Stimulated activated naive CD8-positive, alpha-beta T cell treated with anti-CD3 and anti-CD28 coated beads, Interleukin-15, amount 100 ng/mL, for 72 hours (primary cell): ENCODE measurements at regions not wholly inside any gene's neighbourhood (a gene's known extent, or its start where the extent isn't known, plus 50 kb on each side); places are given as distances from the start of the nearest gene placed in this dataset.
A peak's percentile ranks its signal among the peaks of the same experiment; 100 is the strongest.
"Not testable (repeated sequence)": the region's sequence is repeated elsewhere in the genome, so short reads cannot be mapped to it uniquely, and the experiment has no call there.

Source experiments
- ATAC-seq: fragments of 150-1000 bp; cut with Tn5 transposase; 2 replicates; pipeline ENCODE4 v1.10.0; 2021; ENCODE audit warnings: mild to moderate bottlenecking, moderate library complexity
- DNase-seq, 2 donors: peaks; one replicate each; pipeline ENCODE4 v3.0.0; 2021 to 2022
- H3K27ac Mint-ChIP-seq, 2 donors: one replicate each; pipeline ENCODE4 v1.8.0; 2022; ENCODE audit warnings: mild to moderate bottlenecking in 2 of 2, mixed read lengths in 2 of 2, moderate library complexity in 2 of 2
- H3K27me3 Mint-ChIP-seq: one replicate; pipeline ENCODE4 v1.8.0; 2022; ENCODE audit warnings: mixed read lengths
- H3K4me1 Mint-ChIP-seq: one replicate; pipeline ENCODE4 v1.8.0; 2022; ENCODE audit warnings: mild to moderate bottlenecking, mixed read lengths
- H3K4me3 Mint-ChIP-seq, 2 donors: one replicate each; pipeline ENCODE4 v1.8.0; 2022; ENCODE audit warnings: mild to moderate bottlenecking in 2 of 2, mixed read lengths in 2 of 2, moderate library complexity in 1 of 2
- H3K9me3 Mint-ChIP-seq, 2 donors: one replicate each; pipeline ENCODE4 v1.8.0; 2022; ENCODE audit warnings: mixed read lengths in 2 of 2

DNA sequence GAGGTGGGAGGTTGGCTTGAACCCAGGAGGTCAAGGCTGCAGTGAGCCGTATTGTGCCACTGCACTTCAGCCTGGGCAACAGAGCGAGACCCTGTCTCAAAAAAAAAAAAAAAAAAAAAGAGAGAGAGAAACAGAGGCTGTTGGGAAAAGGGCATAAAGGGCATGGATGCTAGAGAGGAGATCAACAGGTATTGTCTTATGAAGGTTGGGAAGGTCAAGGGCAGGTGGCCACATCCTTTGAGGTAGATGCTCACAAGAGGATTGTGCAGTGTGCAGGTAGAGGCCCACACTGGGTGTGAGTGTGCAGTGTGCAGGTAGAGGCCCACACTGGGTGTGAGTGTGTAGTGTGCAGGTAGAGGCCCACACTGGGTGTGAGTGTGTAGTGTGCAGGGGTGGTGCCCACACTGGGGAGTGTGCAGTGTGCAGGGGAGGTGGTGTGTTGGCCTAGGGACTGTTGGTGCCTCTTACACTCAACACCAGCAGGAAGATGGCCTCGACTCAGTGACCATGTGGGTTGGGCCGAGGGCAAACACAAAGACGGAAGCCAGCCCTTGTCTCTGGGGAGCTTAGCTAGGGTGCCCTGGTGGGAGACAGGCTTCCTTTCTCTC, 404.9 kb upstream of the TNRC6C start:
- Mint-ChIP-seq H3K27me3 (peaks cover 23% of the 10 kb centered on the region), H3K4me3 (no peak overlapping the region), H3K27ac (no peak overlapping the region), H3K9me3 (no peaks in the 10 kb centered on the region), H3K4me1 (no peaks in the 10 kb centered on the region)
- ATAC-seq (no peak), DNase-seq (no peak)

DNA sequence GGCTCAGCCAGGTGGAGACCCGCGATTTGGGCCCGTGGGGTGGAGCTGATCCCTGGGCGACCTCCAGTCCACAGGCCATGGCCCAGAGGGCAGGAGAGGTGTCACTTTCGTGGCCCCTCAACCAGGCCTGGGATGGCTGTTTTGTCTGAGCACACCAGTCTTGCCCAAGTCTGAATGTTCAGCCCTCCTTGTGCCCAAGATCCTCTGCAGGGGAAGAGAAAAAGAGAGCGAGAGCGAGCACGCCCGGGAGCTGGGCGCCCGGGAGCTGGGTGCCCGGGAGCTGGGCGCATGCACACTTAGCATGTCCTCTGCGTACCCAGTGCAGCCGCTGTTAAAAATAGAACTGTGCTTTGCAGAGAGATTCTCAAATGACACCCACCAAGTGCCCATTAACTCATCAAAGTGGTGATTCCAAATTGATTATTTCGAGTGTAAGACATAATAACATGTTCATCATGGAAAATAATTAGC, 403.3 kb upstream of the TNRC6C start:
- H3K4me1 Mint-ChIP-seq: peaks cover 9% of the 10 kb centered on the region
- H3K27me3 Mint-ChIP-seq: peaks cover 34% of the 10 kb centered on the region
- H3K27ac Mint-ChIP-seq: no peak overlapping the region
- no peak overlapping the region for H3K4me3 Mint-ChIP-seq
- DNase-seq (no peak), ATAC-seq (no peak)
- H3K9me3 Mint-ChIP-seq: no peaks in the 10 kb centered on the region

DNA sequence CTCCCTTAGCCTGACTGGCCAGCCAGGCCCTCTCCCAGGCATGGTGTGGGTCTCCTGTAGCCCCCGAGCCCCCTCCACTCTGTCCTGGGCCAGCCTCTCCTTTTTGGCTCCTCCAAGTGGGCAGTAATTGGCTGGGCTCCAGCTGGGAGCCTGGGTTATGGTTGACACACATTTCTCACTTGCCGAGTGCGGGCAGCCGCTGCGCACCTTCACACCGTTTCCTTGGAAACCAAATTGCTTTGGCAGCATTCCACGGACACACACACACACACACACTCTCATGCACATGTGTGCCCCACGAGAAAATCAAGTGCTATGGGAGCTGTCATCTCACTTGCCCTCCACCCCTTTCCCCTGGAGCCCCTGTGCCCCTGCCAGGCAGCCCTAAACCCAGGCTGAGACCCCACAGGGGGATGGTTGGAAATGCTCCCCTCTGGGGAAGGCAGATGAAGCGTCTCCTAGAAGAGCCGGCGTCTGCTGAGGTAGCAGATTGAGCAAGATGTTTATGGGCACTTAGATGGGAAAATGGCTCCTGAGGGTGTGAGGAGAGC, 402.7 kb upstream of the TNRC6C start:
- no peaks in the 10 kb centered on the region for H3K9me3 Mint-ChIP-seq
- ATAC-seq (no peak), DNase-seq (no peak)
- peaks cover 34% of the 10 kb centered on the region for H3K27me3 Mint-ChIP-seq
- H3K27ac Mint-ChIP-seq: no peak overlapping the region
- no peak overlapping the region for H3K4me3 Mint-ChIP-seq
- H3K4me1 Mint-ChIP-seq: peaks cover 9% of the 10 kb centered on the region

DNA sequence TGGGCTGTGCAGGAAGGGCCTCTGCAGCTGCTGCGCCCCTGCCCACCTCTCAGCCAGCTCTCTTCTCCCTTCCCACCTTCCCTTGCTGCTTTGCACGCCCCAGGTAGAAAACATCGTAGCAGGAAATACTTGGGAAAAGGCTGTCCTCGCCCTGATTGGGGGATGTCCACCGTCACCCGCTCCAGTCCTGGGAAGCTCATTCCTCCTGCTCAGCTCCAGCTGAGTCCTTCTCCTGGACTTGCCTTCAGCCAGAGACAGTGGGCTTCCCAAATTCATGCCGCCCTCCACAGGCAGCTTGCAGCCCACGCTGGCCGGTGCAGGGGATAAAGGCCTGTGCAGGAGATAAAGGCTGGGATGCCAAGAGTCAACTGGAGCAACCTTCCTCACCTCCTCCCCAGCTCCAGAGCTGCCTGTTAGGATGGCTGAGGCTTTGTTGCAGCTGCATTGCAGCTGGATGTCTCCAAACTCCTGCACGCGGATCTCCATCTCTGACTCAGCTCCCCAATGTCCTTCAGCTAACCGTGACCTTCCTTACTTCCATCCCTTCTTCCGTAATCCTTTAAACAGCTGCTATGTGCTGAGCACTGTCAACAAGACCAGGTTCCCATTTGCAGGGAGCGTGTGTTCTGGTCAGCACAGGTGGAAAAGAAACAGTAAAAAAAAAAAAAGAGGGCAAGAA, 402.0 kb upstream of the TNRC6C start:
- ATAC-seq (no peak), DNase-seq (no peak)
- no peak overlapping the region for H3K4me3 Mint-ChIP-seq
- peaks cover 34% of the 10 kb centered on the region for H3K27me3 Mint-ChIP-seq
- no peaks in the 10 kb centered on the region for H3K9me3 Mint-ChIP-seq
- H3K27ac Mint-ChIP-seq: no peak overlapping the region
- peaks cover 9% of the 10 kb centered on the region for H3K4me1 Mint-ChIP-seq

DNA sequence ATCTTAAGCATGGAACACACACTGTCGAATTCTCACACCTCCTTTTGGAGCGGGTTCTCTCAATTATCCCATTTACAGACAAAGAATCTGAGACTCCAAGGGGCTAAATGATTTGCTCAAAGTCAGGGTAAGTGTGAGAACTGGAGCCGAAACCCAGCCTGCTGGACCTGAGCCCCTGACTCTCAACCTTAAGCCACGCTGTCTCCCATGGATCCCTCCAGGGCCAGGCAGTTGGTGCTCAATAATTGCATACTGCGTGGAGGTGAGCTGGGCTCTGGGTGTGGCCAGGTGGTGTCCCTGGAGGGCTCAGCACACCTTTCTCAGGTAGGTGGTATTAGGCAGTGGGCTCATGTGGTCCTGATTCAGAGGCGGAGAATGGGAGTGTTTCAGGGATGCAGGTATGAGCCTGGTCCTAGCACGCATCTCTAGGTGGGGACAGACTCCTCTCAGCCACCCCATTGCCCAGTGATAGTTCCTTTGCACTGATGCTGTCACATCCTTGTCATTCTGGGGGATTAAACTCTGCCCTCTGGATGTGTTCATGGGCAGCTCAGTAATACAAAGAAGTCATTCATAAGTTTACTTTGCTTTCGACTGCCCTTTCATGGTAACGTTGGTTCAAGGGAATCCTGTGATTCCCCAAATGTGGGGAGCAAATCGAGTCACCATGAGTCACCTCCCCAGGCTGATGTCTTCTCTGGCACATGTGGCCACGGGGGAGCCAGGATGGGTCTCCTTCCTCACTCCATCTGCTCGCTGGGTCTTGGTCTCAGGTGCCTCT, 399.5 kb upstream of the TNRC6C start:
- no peak overlapping the region for H3K4me3 Mint-ChIP-seq
- peaks cover 9% of the 10 kb centered on the region for H3K4me1 Mint-ChIP-seq
- no peak for ATAC-seq
- peaks cover 41% of the 10 kb centered on the region for H3K27me3 Mint-ChIP-seq
- DNase-seq: no peak
- no peaks in the 10 kb centered on the region for H3K9me3 Mint-ChIP-seq
- no peak overlapping the region for H3K27ac Mint-ChIP-seq

DNA sequence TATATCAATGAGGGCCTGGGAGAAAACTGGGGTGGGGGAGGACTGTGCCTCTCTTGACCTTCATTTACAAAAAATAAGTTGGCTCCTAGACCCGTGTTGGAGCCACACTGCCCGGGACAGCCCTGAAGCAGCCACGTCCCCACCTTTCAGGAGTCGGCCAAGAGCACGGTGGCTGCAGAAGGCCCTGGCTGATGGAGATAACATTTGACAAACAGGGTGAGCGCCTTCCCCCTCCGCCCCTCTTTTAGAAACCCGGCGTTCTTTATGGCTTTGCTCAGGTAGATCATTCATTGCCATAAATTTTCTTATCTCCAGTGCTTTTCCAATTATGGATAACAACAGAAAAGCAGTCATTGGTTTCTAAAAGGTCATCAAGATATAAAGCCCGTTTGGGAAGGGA, 398.1 kb upstream of the TNRC6C start:
- Mint-ChIP-seq H3K27me3 (peaks cover 41% of the 10 kb centered on the region), H3K4me1 (peaks cover 9% of the 10 kb centered on the region), H3K27ac (no peak overlapping the region), H3K9me3 (no peaks in the 10 kb centered on the region), H3K4me3 (no peak overlapping the region)
- ATAC-seq (no peak), DNase-seq (no peak)

DNA sequence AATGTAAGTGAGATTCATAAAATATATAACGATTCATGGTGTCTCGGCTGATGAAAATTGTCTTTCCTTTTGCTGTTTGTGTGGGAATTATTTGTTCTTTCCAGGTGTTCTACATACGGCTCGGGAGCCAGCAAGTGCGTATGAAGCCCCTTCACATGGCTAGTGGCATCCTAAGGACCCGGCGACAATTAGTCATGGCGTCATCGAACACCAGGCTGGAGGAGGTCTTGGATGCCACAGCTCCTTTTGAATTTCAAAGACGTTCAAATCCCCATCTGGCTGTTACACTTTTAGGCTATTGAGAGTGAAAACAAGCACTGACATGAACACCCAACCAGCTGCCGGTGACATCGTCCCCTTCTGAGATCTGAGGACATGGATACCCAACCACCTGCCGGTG, 397.7 kb upstream of the TNRC6C start:
- Mint-ChIP-seq H3K27me3 (peaks cover 40% of the 10 kb centered on the region), H3K27ac (no peak overlapping the region), H3K4me3 (no peak overlapping the region), H3K4me1 (peaks cover 9% of the 10 kb centered on the region), H3K9me3 (no peaks in the 10 kb centered on the region)
- DNase-seq (no peak), ATAC-seq (no peak)

DNA sequence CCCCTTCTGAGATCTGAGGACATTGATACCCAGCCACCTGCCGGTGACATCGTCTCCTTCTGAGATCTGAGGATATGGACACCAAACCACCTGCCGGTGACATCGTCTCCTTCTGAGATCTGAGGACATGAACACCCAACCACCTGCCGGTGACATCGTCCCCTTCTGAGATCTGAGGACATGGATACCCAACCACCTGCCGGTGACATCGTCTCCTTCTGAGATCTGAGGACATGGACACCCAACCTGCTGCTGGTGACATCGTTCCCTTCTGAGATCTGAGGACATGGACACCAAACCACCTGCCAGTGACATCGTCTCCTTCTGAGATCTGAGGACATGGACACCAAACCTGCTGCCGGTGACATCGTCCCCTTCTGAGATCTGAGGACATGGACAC, 396.1 kb upstream of the TNRC6C start:
- not testable (repeated sequence) for H3K4me3 Mint-ChIP-seq, H3K4me1 Mint-ChIP-seq, DNase-seq, ATAC-seq, H3K9me3 Mint-ChIP-seq, H3K27ac Mint-ChIP-seq
- H3K27me3 Mint-ChIP-seq: peaks cover 25% of the 10 kb centered on the region

DNA sequence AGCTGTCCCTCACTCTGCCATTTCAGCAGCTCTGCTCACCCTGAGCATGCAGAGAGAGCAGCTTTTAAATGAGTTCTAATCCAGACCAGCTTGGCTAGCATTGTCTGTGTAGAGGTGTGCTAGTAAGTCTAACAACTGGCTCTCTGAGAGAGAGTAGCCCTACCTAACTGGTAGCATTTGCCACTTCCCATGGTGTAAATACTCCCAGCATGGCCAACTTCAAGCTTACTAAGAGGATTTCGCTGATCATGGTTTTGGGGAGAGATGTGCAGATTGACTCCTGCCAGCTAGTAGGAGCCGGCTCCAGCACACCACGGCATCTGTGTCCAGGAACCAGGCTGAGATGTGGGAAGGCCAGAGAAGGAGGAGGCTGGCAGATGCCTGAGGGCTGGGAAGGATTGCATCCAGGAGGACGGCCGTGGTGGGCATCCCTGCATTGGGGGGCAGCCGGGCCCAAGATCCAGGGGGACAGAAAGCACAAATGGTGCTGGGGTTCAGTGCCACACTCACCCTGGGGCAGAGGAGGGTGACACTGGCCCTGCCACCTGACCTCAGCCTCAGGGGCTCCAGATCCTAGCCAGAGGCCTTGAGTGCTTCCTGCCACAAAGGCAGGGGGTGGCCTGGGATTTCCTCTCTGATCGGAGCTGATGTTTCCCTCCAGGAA, 394.9 kb upstream of the TNRC6C start:
- ATAC-seq (no peak), DNase-seq (no peak)
- Mint-ChIP-seq H3K4me1 (peaks cover 9% of the 10 kb centered on the region), H3K27ac (peak overlapping the region in 1 of 2 donors; percentile 57), H3K27me3 (peaks cover 17% of the 10 kb centered on the region), H3K9me3 (no peaks in the 10 kb centered on the region), H3K4me3 (no peak overlapping the region)

DNA sequence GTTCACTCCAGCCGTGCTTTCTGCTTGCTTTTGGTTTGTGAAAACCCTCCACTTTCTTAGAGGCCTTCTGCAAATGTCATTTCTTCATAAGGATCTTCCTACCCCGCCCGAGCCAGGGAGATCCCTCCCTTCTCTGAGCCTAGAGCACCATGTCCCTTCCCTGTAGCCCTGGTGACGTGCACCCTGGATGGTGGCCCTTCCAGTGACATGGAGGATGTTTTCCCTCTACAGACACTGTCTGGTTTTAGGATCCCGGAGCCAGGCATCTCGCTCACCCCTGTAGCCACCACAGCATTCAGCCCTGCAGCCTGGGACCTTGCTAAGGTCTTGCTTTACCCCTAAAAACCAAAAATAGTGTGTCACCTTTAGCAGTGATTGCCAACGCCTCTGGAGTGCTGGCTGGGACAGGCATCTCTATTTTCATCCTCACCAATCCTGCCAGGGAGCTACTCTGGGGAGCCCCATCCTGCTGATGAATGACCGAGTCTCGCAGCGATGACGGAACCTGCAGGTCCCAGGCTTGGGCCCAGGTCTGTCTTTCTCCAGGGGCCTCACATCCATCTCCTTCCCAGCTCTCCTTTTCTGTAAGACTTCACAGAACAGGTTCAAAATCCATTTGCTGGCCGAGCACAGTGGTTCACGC, 394.1 kb upstream of the TNRC6C start:
- ATAC-seq (no peak), DNase-seq (no peak)
- no peak overlapping the region for H3K4me3 Mint-ChIP-seq
- peaks cover 13% of the 10 kb centered on the region for H3K27me3 Mint-ChIP-seq
- H3K4me1 Mint-ChIP-seq: peaks cover 5% of the 10 kb centered on the region
- no peak overlapping the region for H3K27ac Mint-ChIP-seq
- H3K9me3 Mint-ChIP-seq: no peaks in the 10 kb centered on the region

DNA sequence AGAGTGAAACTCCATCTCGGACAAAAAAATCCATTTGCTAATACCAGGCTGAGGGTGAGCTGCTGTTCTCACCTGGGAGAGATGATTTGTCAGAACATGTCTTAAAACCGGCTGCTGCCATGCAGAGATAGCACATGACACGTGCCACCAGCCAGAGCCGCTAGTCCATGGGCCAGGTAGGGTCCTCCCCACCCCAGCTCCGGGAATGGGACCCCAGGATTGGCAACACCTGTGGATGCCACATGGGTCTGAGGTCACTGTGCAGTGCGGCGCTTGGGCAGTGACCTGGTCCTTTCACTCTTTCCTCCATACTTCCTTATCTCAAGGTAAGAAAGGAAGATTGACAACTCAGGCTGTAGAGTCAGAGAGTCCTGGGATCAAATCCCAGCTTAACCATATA, 393.3 kb upstream of the TNRC6C start:
- no peaks in the 10 kb centered on the region for H3K4me1 Mint-ChIP-seq
- H3K27ac Mint-ChIP-seq: no peak overlapping the region
- peaks cover 7% of the 10 kb centered on the region for H3K27me3 Mint-ChIP-seq
- no peaks in the 10 kb centered on the region for H3K9me3 Mint-ChIP-seq
- no peak overlapping the region for H3K4me3 Mint-ChIP-seq
- DNase-seq (no peak), ATAC-seq (no peak)

DNA sequence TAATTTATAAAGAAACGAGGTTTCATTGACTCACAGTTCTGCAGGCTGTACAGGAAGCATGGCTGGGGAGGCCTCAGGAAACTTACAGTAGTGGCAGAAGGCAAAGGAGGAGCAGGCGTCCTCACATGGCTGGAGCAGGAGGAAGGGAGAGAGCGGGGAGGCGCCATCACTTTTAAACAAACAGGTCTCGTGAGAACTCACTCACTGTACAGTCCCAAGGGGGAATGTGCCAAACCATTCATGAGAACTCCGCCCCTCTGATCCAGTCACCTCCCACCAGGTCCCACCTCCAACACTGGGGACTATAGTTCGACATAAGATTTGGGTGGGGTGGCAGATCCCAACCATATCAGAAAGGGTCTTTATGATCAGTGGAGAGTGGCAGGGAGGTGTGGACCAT, 392.4 kb upstream of the TNRC6C start:
- Mint-ChIP-seq H3K4me1 (peaks cover 7% of the 10 kb centered on the region), H3K9me3 (no peaks in the 10 kb centered on the region), H3K4me3 (no peak overlapping the region), H3K27me3 (peaks cover 7% of the 10 kb centered on the region), H3K27ac (peak overlapping the region in 1 of 2 donors; percentile 40)
- ATAC-seq: no peak
- DNase-seq: no peak

DNA sequence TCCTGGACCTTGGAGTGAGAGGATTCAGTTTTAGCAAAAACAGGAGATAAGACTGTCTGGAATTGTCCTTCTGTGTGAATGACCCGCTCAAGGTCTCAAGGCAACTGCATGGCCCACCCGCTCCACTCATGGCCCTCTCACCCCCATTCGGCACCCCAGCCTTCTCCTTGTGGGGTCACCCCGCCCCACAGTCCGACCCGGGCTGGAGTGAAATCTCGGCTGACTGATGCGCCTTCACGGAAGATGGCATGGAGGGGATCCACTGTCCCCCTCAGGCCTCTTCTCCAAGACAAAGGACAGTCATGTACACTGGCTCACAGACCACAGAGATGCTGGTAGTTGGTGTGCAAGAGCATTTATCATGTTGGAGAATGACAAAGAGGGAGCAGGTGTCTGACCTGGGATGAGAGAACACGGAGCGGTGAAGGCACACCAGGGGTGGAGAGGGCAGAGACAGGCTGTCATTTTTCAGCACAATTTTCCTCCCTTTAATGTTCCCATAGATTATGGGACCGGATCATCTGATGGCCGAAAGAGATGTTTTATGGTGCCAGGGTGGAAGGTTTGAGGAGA, 391.9 kb upstream of the TNRC6C start:
- peaks cover 12% of the 10 kb centered on the region for H3K4me1 Mint-ChIP-seq
- DNase-seq (no peak), ATAC-seq (no peak)
- H3K27ac Mint-ChIP-seq: no peak overlapping the region
- H3K9me3 Mint-ChIP-seq: no peaks in the 10 kb centered on the region
- H3K4me3 Mint-ChIP-seq: no peak overlapping the region
- peaks cover 12% of the 10 kb centered on the region for H3K27me3 Mint-ChIP-seq

DNA sequence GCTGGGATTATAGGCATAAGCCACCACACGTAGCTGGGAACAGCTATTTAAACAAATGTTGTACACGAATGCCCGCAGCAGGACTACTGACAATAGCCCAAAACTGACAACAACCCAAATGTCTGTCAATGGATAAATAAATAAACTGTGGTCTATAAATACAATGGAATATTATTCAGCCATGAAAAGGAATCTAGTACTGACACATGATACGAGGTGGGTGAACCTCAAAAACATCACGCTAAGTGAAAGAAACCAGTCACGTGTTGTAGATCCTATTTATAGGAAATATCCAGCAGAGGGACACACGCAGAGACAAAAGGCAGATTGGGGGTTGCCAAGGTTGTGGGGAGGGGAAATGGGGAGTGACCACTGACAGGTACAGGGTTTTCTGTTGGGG, 390.0 kb upstream of the TNRC6C start:
- H3K27me3 Mint-ChIP-seq: peaks cover 27% of the 10 kb centered on the region
- no peak overlapping the region for H3K4me3 Mint-ChIP-seq
- no peaks in the 10 kb centered on the region for H3K9me3 Mint-ChIP-seq
- ATAC-seq (no peak), DNase-seq (no peak)
- H3K27ac Mint-ChIP-seq: no peak overlapping the region
- peaks cover 29% of the 10 kb centered on the region for H3K4me1 Mint-ChIP-seq
